ENCODE measurements at regions not wholly inside any gene's neighbourhood (a gene's known extent, or its start where the extent isn't known, plus 50 kb on each side); places are given as distances from the start of the nearest gene placed in this dataset.

- H4K20me1 ChIP-seq (ENCODE audit: insufficient read depth, low read length), result no peaks in the 10 kb centered on the region
- H3K27ac ChIP-seq (ENCODE audit: low read length), result no peak overlapping the region
- H2AFZ ChIP-seq (ENCODE audit: low read depth, low read length), result no peak overlapping the region
- peaks cover 8% of the 10 kb centered on the region for H3K27me3 ChIP-seq (ENCODE audit: insufficient read depth, low read length, poor library complexity)
- H3K4me3 ChIP-seq (ENCODE audit: low read depth in 1 of 2, low read length in 2 of 2), result no peak overlapping the region
- peaks cover under 1% of the 10 kb centered on the region; the same call in 1 of the 2 replicates for H3K4me1 ChIP-seq (ENCODE audit: insufficient read depth, low read length)
- no peak overlapping the region for H3K9ac ChIP-seq (ENCODE audit: low read depth, low read length)
- ATAC-seq (ENCODE audit: insufficient read depth, low read depth), result no peak
- H3K36me3 ChIP-seq (ENCODE audit: insufficient read depth, low read length), result no peaks in the 10 kb centered on the region
- H3K9me3 ChIP-seq (ENCODE audit: insufficient read depth, low read length, severe bottlenecking), result no peaks in the 10 kb centered on the region
- no peak overlapping the region for H3K4me2 ChIP-seq (ENCODE audit: insufficient read depth, low read length)
- no peaks in the 10 kb centered on the region for H3K79me2 ChIP-seq (ENCODE audit: insufficient read depth, low read length)
- TF ChIP-seq CTCF (IDR thresholded peaks at IDR 0.05; ENCODE audit: borderline replicate concordance, extremely low read depth, low read length, poor library complexity, severe bottlenecking) (no peak), EZH2 (IDR thresholded peaks at IDR 0.05; ENCODE audit: borderline replicate concordance, low read depth, low read length, severe bottlenecking) (no peak)
- DNase-seq, result no peak
These were observed 201.2 kb upstream of the E2F8 start for GRCh38 chr11:19441752-19442553.

GRCh38 chr11:19441288-19441687 is 200.5 kb upstream of the E2F8 start:
- TF ChIP-seq CTCF (IDR thresholded peaks at IDR 0.05; ENCODE audit: borderline replicate concordance, extremely low read depth, low read length, poor library complexity, severe bottlenecking), result no peak
- no peak for TF ChIP-seq EZH2 (IDR thresholded peaks at IDR 0.05; ENCODE audit: borderline replicate concordance, low read depth, low read length, severe bottlenecking)
- no peaks in the 10 kb centered on the region for H3K9me3 ChIP-seq (ENCODE audit: insufficient read depth, low read length, severe bottlenecking)
- H3K27me3 ChIP-seq (ENCODE audit: insufficient read depth, low read length, poor library complexity), result peaks cover 8% of the 10 kb centered on the region
- no peaks in the 10 kb centered on the region for H4K20me1 ChIP-seq (ENCODE audit: insufficient read depth, low read length)
- H3K27ac ChIP-seq (ENCODE audit: low read length), result no peak overlapping the region
- no peaks in the 10 kb centered on the region for H3K79me2 ChIP-seq (ENCODE audit: insufficient read depth, low read length)
- no peak overlapping the region for H3K4me2 ChIP-seq (ENCODE audit: insufficient read depth, low read length)
- no peak overlapping the region for H3K9ac ChIP-seq (ENCODE audit: low read depth, low read length)
- DNase-seq, result no peak
- H3K36me3 ChIP-seq (ENCODE audit: insufficient read depth, low read length), result no peaks in the 10 kb centered on the region
- ATAC-seq (ENCODE audit: insufficient read depth, low read depth), result no peak
- no peaks in the 10 kb centered on the region for H3K4me1 ChIP-seq (ENCODE audit: insufficient read depth, low read length)
- no peak overlapping the region for H2AFZ ChIP-seq (ENCODE audit: low read depth, low read length)
- H3K4me3 ChIP-seq (ENCODE audit: low read depth in 1 of 2, low read length in 2 of 2), result no peak overlapping the region

GRCh38 chr11:19437760-19438159 is 197.0 kb upstream of the E2F8 start:
- H3K4me2 ChIP-seq (ENCODE audit: insufficient read depth, low read length), result no peak overlapping the region
- peaks cover 15% of the 10 kb centered on the region for H3K27me3 ChIP-seq (ENCODE audit: insufficient read depth, low read length, poor library complexity)
- H3K9ac ChIP-seq (ENCODE audit: low read depth, low read length), result no peak overlapping the region
- no peak overlapping the region for H3K27ac ChIP-seq (ENCODE audit: low read length)
- ATAC-seq (ENCODE audit: insufficient read depth, low read depth) (no peak), DNase-seq (no peak)
- no peaks in the 10 kb centered on the region for H4K20me1 ChIP-seq (ENCODE audit: insufficient read depth, low read length)
- no peaks in the 10 kb centered on the region for H3K9me3 ChIP-seq (ENCODE audit: insufficient read depth, low read length, severe bottlenecking)
- TF ChIP-seq EZH2 (IDR thresholded peaks at IDR 0.05; ENCODE audit: borderline replicate concordance, low read depth, low read length, severe bottlenecking) (no peak), CTCF (IDR thresholded peaks at IDR 0.05; ENCODE audit: borderline replicate concordance, extremely low read depth, low read length, poor library complexity, severe bottlenecking) (no peak)
- H3K4me1 ChIP-seq (ENCODE audit: insufficient read depth, low read length), result no peaks in the 10 kb centered on the region
- no peak overlapping the region for H2AFZ ChIP-seq (ENCODE audit: low read depth, low read length)
- no peaks in the 10 kb centered on the region for H3K36me3 ChIP-seq (ENCODE audit: insufficient read depth, low read length)
- no peaks in the 10 kb centered on the region for H3K79me2 ChIP-seq (ENCODE audit: insufficient read depth, low read length)
- H3K4me3 ChIP-seq (ENCODE audit: low read depth in 1 of 2, low read length in 2 of 2), result no peak overlapping the region
